ENCODE measurements at regions not wholly inside any gene's neighbourhood (a gene's known extent, or its start where the extent isn't known, plus 50 kb on each side); places are given as distances from the start of the nearest gene placed in this dataset.
"Not testable (repeated sequence)": the region's sequence is repeated elsewhere in the genome, so short reads cannot be mapped to it uniquely, and the experiment has no call there.

- H3K56ac ChIP-seq (ENCODE audit: extremely low read depth, insufficient read depth, low read length); DNase-seq; CTCF ChIA-PET; H3K4me1 ChIP-seq (ENCODE audit: control insufficient read depth, insufficient read depth, low read length); in situ Hi-C loops (cut with MboI; ENCODE audit: low sequenced_read_pairs); H3K27me3 ChIP-seq (ENCODE audit: control insufficient read depth, insufficient read depth, low read length); H3K79me1 ChIP-seq (ENCODE audit: low read depth in 1 of 2, low read length in 2 of 2); H3K9ac ChIP-seq (ENCODE audit: low read depth, low read length); H2AFZ ChIP-seq (replicated peaks; ENCODE audit: low read length, poor library complexity); H4K5ac ChIP-seq (ENCODE audit: low read depth, low read length); H2BK20ac ChIP-seq (ENCODE audit: low read depth, low read length); H3K4ac ChIP-seq (ENCODE audit: low read depth, low read length); dilution Hi-C loops (cut with HindIII; ENCODE audit: low sequenced_read_pairs, unreplicated experiment); H3K18ac ChIP-seq (ENCODE audit: low read depth, low read length); H3K4me2 ChIP-seq (ENCODE audit: low read depth, low read length); H3K9me3 ChIP-seq (ENCODE audit: control insufficient read depth, insufficient read depth, low read length); H4K20me1 ChIP-seq (ENCODE audit: insufficient read depth, low read length); H2AK9ac ChIP-seq (replicated peaks; ENCODE audit: low read depth, low read length, poor library complexity); H2BK120ac ChIP-seq (ENCODE audit: low read depth, low read length); H2AK5ac ChIP-seq (ENCODE audit: low read depth, low read length); H3K27ac ChIP-seq (ENCODE audit: insufficient read depth, low read length); BruUV-seq (replicated peaks); H4K8ac ChIP-seq (ENCODE audit: low read depth in 2 of 2, low read length in 2 of 2); POLR2A ChIA-PET (ENCODE audit: unreplicated experiment); ATAC-seq (ENCODE audit: low read depth); H3K14ac ChIP-seq (replicated peaks; ENCODE audit: low read depth, low read length); H3K9me1 ChIP-seq (ENCODE audit: insufficient read depth, low read length); H2BK15ac ChIP-seq (ENCODE audit: low read depth, low read length); H3K23ac ChIP-seq (ENCODE audit: low read depth, low read length); intact Hi-C loops (cut with micrococcal nuclease); H2BK5ac ChIP-seq (ENCODE audit: low read depth, low read length, poor library complexity, severe bottlenecking); H4K91ac ChIP-seq (ENCODE audit: insufficient read depth, low read depth, low read length); H3K36me3 ChIP-seq (ENCODE audit: control insufficient read depth, insufficient read depth, low read length); H3K4me3 ChIP-seq (ENCODE audit: insufficient read depth, low read depth, low read length): not testable (repeated sequence)
These were observed 296.0 kb upstream of the CCL2 start for GRCh38 chr17:33959098-33959497.

Measured in IMR-90 (cell line).